GM18517 (cell line): ENCODE measurements at regions not wholly inside any gene's neighbourhood (a gene's known extent, or its start where the extent isn't known, plus 50 kb on each side); places are given as distances from the start of the nearest gene placed in this dataset.
"Not testable (repeated sequence)": the region's sequence is repeated elsewhere in the genome, so short reads cannot be mapped to it uniquely, and the experiment has no call there.

ENCODE experiments used
- ATAC-seq: cut with Tn5 transposase; IDR thresholded peaks from one replicate; pipeline ENCODE4 v1.9.1; 2021; ENCODE audit warnings: mild to moderate bottlenecking, moderate library complexity; ENCODE audit not compliant: unreplicated experiment

DNA sequence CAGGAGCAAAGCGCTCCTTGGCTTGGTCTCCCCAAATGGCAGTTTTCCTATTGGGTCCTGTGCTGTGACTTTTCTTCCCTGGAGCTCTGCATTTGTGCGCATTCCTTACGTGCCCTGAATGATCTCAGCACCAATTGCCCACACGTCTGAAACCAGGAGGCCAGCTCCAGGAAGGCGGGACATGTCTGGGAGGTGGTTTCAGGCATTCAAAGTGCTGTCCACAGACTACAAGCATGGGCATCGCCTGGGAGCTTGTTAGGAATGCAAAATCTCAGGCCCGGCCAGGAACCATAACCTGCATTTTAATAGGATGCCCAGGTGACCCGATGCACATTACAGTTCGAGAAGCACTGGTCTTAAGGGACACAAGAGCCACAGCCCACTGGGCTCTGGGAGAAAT is 239.6 kb downstream of the ANKRD60 start:
- ATAC-seq: no peak

DNA sequence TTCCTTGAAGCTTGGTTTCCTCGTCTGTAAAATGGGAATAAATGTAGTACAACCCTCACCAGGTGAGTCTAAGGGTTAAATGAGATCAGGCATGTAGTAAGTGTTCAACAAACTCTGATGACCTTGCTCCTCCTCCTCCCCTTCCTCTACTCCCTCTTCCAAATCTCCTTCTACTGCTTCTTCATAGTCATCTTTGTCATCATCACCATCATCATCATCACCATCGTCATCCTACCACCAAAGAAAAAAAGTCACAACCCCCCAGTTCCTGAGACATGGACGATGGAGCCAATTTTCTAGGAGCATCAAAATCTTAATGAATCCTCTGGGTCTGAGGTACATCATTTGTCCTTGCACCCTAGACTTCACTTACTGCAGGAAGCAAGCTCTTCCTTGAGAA is 240.0 kb downstream of the ANKRD60 start:
- no peak for ATAC-seq

DNA sequence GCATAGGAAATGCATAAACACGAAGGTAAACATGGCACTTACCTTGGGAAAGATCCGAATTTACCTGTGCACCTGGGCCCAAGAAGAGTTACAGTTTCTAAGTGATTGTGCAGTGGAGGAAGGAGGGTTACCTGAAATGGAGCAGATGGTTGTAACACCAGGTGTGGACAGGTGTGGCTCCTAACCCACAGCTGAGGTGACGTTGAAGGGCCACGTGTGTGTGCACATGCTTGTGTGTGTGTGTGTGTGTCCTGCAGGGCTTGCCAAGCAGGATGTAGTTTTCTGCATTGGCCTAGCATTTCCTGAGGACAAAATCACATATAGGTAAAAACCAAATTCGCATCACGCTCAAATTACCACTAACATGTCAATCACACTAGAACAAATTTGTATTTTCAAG is 240.8 kb downstream of the ANKRD60 start:
- ATAC-seq: no peak

DNA sequence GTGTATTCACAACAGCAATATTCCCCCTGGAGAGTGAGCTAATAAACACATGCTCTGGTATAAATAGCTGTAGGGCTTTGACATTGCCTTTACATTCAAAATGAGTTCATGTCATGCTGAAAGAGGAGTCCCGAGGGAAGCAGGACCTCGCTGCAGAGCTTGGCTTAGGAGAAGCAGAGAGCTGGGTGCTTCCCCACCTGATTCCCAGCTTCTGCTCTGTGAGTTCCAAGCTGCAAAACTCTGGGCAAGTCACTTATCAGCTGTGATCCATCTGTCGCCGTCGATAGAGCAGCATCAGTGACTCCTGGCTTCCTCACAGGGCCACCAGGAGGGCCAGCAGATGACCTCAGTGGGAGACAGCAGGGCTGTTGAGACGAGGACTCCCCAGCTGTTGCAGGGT is 241.8 kb downstream of the ANKRD60 start:
- no peak for ATAC-seq

DNA sequence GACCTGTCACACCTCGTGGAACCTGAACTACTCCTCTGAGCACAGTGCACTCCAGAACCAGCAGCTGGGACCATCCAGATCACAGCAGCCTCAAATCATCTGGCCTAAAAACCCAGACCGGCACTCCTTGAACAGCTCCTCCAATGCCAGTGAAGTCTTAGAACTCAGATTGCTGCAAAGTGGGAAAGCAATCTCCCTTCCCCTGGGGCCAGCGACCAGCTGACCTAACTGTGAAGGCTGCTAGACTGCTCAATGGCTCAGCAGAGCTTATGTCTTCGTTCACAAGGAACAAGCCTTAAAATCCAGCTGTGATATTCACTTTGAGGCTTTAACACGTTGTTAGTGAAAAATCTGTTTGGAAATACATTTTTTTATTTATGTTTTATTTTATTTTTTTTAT is 243.2 kb downstream of the ANKRD60 start:
- ATAC-seq: no peak

DNA sequence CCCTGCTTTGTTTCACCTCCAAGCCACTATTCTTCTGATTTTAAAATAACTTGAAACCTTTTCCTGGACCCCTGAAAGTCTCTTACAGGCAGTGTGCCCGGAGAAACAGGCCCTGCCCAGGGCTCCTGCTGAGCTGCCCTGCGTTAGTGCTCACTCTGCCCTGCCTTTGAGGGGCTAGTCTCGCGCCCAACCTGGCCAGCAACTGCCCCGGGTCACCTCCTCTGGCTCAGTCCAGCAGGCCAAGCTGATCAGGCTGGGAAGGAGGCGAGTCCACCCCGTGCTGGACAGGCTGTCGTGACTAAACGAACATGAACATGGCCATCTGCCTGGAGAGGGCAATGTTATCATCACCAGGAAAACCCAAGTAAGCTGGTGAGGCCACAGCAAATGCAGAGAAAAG is 245.4 kb downstream of the ANKRD60 start:
- no peak for ATAC-seq

DNA sequence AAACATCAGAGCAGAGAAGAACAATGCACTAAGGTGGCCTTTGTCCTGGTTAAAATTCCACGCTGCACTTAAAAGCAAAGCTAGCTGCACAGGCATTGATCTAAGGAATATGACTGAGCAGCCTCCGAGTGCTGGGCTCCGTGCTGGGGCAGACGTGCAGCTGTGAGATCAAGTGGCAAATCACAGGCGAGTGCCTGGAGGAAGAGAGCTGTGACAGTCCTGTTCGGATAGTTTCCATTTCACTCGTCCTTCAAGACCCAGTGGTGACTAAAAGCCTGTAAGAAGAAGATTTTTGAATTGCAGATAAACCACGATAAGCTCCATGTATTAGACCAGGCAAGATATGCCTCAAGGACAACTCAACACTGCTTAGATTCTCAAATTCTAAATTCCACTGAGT is 247.9 kb downstream of the ANKRD60 start:
- ATAC-seq: no peak

GRCh38 chr20:57977569-57977968 is 250.9 kb downstream of the ANKRD60 start:
- no peak for ATAC-seq

GRCh38 chr20:57977141-57977540 is 251.3 kb downstream of the ANKRD60 start:
- no peak for ATAC-seq

GRCh38 chr20:57974863-57975262 is 253.6 kb downstream of the ANKRD60 start:
- ATAC-seq: no peak

DNA sequence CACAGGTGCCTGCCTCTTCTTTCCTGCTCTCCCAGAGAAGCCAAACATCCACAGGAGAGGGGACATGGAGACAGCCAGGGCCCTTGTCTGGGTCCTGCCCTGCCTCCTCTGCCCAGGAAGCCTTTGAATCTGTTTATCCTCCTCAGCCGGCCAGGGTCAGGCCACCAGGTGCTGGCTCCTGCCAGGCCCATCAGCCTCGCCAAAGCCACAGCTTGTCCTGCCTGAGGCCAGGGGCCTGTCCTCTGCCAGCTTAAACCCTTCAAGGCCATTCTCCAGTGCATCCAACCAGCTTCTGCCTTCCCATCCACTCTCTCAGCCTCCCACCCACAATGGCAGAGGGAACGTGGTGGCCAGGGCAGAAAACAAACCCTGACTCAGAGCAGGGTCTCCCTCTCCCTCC is 254.6 kb downstream of the ANKRD60 start:
- ATAC-seq: no peak

DNA sequence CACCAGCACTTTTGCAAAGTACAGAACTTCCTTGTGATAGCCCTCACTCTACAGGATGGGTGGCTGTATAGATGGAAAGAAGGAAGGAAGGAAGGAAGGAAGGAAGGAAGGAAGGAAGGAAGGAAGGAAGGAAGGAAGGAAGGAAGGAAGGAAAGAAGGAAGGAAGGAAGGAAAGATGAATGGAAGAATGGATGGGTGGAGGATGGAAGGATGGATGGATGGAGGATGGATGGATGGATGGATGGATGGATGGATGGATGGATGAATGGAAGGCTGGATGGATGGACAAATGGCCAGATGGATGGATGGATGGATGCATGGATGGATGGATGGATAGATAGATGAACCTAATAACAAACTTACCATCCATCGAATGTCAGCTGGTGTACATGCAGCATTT is 256.9 kb downstream of the ANKRD60 start:
- ATAC-seq: not testable (repeated sequence)

DNA sequence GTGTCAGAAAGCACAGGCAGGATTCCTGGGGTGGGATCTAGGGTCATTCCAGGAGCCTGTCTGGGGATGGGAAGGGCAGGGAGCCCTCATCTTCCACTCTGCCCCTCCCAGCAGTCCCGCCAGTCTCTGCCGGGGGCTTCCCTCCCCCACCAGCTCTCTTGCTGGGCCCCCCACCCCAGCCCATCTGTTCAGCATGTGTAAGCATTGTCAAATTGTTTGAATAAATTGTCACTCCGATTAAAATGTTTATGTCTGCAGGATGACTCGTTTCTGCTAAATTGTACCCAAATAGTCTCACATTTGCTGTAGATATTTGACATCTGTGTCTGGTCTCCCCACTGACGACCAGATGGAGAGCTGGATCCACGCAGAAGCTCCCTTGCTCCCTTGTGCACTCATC is 257.6 kb downstream of the ANKRD60 start:
- no peak for ATAC-seq

DNA sequence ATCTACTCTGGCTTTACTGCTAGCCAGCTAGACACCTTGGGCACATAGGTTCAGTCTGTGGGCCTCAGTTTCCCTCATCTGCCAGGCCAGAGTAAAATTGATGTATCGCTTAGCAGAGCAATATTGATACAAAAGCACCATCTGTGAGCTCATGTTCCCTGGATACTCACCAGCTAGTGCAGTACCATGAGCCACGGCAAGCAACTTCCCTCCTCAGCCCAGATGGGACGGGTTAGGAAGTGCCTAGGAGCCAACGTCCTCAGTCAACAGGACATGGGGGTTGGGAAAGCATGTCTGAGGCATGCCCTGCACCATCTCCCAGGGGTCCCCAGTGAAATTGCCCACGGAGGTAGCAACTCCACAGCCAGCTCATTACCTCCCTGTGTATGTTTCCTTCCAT is 258.3 kb downstream of the ANKRD60 start:
- ATAC-seq: no peak

DNA sequence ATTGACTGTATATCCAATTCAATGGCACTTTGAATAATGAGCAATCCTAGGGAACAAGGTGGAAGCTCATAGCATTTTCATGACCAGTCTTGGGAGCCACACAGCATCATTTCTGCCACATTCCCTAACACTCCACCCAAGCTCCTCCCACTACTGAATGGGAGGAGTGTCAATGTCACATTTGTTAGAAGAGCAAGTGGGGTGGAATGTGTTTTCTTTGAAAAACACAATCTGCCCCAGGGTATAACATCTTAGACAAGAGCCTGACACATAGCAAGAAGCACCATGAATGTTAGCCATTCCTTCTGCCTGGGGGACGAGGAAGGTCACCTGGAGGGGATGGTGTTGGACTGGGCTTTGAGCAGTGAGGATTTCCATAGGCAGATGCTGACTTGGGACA is 258.3 kb upstream of the PMEPA1 start:
- no peak for ATAC-seq

DNA sequence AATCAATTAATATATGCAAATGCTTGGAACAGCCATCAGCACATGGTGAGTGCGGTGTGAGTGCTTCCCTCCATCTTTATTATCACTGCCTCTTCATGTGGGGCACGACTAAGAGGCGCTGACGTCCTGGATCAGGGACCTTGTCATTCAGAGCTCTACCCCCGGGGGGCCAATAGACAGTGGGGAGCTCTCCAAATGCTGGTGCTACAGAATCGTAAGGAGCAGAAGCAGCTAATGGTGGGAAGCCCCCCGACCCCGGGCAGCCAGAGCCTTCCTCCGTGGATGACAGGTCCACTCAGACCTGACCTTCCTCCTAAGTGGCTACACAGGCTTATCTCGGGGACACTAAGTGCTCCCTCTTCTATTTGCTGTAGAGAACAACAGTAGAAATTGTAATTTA is 257.5 kb upstream of the PMEPA1 start:
- ATAC-seq: no peak

- ATAC-seq: no peak
Measured at GRCh38 chr20:57966620-57967019, 256.8 kb upstream of the PMEPA1 start.

- ATAC-seq: no peak
Measured at GRCh38 chr20:57965441-57965840, 255.6 kb upstream of the PMEPA1 start.

DNA sequence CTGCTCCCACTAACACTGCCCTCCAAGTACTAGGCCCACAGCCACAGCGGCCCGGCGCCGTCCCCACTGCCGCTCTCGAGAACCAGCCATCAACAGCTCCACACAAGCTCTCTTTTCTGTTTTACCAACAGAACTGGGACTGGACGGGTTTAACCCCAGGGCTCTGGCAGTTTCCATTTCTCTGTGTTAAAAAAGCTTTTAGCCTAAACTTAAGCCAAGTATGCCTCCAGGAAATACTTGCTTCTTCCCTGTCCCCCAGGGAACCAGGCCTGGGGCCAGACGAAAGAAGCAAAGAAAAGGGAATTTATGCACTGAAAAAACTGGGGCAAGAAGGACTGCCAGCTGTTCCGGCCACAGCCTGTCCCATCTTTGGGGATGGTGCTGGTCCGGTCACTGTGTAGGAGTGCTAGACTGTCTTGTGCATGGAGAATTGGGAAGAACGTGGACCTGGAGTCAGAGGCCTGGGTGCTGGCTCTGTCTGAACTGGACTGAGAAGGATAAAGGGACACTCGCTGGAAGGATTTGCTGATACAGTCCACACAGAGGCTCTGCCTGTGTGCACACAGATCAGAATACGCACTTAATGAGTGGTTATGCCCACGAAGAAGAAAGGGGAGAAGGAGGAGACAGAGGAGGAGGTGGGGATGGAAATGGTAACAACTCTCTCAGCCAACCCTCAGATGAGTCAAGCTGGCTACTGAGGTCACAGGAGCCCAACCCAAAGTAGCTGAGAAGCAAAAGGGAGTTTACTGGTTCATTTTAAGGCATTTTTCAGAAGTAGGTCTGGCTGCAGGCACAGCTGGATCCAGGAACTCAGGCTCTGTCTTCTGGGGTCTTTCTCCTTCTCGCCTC is 254.4 kb upstream of the PMEPA1 start:
- no peak for ATAC-seq

GRCh38 chr20:57960803-57961575 is 251.2 kb upstream of the PMEPA1 start:
- ATAC-seq: no peak

- no peak for ATAC-seq
Measured at GRCh38 chr20:57959589-57959988, 249.8 kb upstream of the PMEPA1 start.

GRCh38 chr20:57959018-57959417 is 249.2 kb upstream of the PMEPA1 start:
- no peak for ATAC-seq
